Adrenal gland (tissue), 5 donors: ENCODE measurements at regions not wholly inside any gene's neighbourhood (a gene's known extent, or its start where the extent isn't known, plus 50 kb on each side); places are given as distances from the start of the nearest gene placed in this dataset.

Source experiments
- POLR2A ChIP-seq, 2 donors: fragments of 450-650 bp; IDR thresholded peaks; one replicate each; pipeline ENCODE4 v1.6.1; 2017; ENCODE audit warnings: antibody characterized with exemption in 2 of 2, mild to moderate bottlenecking in 2 of 2, moderate library complexity in 1 of 2
- TF ChIP-seq, protein P1 (sequence below), 6 experiments: fragments of 450-650 bp in 4 of 6; fragments of 200-600 bp in 2 of 6; sonication (generic) in 1 of 6; IDR thresholded peaks; 1 replicate in 5 of 6; 2 replicates in 1 of 6; pipeline versions ENCODE4 v1.5.1 to v1.8.0; 2016 to 2021; ENCODE audit warnings: antibody characterized with exemption in 6 of 6, mild to moderate bottlenecking in 2 of 6, moderate library complexity in 1 of 6
- donor health status: DM: no; HTN: no; CAD: no.

DNA sequence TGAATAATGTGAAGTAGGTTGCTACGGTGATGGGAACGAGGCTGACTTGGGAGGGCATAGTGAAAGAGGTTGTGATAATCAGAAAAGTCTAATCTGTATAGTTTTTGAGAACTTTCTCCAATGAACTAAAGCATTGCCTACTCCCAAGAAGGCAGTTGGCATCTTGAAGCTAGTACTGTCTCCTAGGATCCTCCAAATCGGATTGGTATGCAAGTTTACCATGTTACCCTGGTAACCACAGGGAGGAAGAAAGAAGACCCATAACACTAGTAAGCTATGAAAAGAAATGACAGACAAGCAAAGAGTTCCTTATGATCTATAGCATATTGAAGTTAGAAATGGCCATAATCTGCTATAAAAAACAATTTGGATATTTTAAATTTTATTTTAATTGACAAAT, 127.2 kb upstream of the SYNPR start:
- TF ChIP-seq, protein P1, sequence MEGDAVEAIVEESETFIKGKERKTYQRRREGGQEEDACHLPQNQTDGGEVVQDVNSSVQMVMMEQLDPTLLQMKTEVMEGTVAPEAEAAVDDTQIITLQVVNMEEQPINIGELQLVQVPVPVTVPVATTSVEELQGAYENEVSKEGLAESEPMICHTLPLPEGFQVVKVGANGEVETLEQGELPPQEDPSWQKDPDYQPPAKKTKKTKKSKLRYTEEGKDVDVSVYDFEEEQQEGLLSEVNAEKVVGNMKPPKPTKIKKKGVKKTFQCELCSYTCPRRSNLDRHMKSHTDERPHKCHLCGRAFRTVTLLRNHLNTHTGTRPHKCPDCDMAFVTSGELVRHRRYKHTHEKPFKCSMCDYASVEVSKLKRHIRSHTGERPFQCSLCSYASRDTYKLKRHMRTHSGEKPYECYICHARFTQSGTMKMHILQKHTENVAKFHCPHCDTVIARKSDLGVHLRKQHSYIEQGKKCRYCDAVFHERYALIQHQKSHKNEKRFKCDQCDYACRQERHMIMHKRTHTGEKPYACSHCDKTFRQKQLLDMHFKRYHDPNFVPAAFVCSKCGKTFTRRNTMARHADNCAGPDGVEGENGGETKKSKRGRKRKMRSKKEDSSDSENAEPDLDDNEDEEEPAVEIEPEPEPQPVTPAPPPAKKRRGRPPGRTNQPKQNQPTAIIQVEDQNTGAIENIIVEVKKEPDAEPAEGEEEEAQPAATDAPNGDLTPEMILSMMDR (IDR thresholded peaks at IDR 0.05): no peak
- no peak for TF ChIP-seq POLR2A (IDR thresholded peaks at IDR 0.05)
